SK-N-SH treated with all-trans-retinoic acid at 6 μM for 48 hours (cell line): ENCODE measurements at regions not wholly inside any gene's neighbourhood (a gene's known extent, or its start where the extent isn't known, plus 50 kb on each side); places are given as distances from the start of the nearest gene placed in this dataset.

Experiments used
- ARNTL ChIP-seq: fragments of 450-650 bp; formaldehyde crosslinking; IDR thresholded peaks from 2 replicates; pipeline ENCODE4 v1.5.0; 2020; ENCODE audit warnings: low read depth, mild to moderate bottlenecking, moderate library complexity, borderline replicate concordance
- TF ChIP-seq, protein P1 (sequence below): fragments of 250-450 bp; sonication (Bioruptor Pico); IDR thresholded peaks from 2 replicates; pipeline ENCODE4 v1.5.1; 2021; ENCODE audit warnings: mild to moderate bottlenecking, moderate library complexity

- TF ChIP-seq ARNTL (CRISPR knock-in tag): no peak
- TF ChIP-seq, protein P1, sequence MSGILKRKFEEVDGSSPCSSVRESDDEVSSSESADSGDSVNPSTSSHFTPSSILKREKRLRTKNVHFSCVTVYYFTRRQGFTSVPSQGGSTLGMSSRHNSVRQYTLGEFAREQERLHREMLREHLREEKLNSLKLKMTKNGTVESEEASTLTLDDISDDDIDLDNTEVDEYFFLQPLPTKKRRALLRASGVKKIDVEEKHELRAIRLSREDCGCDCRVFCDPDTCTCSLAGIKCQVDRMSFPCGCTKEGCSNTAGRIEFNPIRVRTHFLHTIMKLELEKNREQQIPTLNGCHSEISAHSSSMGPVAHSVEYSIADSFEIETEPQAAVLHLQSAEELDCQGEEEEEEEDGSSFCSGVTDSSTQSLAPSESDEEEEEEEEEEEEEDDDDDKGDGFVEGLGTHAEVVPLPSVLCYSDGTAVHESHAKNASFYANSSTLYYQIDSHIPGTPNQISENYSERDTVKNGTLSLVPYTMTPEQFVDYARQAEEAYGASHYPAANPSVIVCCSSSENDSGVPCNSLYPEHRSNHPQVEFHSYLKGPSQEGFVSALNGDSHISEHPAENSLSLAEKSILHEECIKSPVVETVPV (CRISPR knock-in tag): no peak
These were observed 188.3 kb upstream of the EOMES start for GRCh38 chr3:27910456-27910855.
